ENCODE measurements at regions not wholly inside any gene's neighbourhood (a gene's known extent, or its start where the extent isn't known, plus 50 kb on each side); places are given as distances from the start of the nearest gene placed in this dataset.

DNA sequence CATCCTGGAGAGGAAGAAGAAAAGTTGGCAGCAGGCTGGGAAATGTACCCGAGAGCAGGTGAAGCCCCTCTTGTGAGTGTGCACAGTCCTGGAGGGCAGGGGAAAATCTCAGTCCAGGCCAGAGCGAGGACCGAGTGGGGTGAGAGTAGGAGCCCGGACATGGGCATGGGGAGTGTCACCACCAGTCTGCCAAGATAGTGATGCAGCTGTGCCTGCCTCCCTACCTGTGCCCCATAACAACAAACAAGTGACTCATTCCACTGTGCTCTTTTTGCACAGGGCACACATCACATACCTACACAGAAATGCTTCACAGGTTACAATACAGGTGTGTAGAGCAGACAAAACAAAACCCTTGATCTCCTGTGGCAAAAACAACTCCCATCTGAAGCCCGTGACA lies 205.9 kb upstream of the PELI2 start:
- Histone ChIP-seq H3K9ac (ENCODE audit: low read depth in 1 of 2, low read length in 2 of 2) (no peak overlapping the region), H3K4me1 (ENCODE audit: control insufficient read depth in 4 of 4, insufficient read depth in 4 of 4, low read length in 3 of 4) (no peaks in the 10 kb centered on the region), H3K27ac (ENCODE audit: low read depth in 1 of 2, low read length in 2 of 2) (no peak overlapping the region), H3K4me3 (ENCODE audit: low read depth in 1 of 3, low read length in 3 of 3) (no peak overlapping the region), H3K27me3 (ENCODE audit: control insufficient read depth in 4 of 4, insufficient read depth in 4 of 4, low read length in 3 of 4) (peaks cover 0 to 4% (median 1%) of the 10 kb centered on the region in 4 donors), H3K36me3 (ENCODE audit: control insufficient read depth in 4 of 4, insufficient read depth in 3 of 4, low read depth in 1 of 4, low read length in 3 of 4) (no peaks in the 10 kb centered on the region), H3K9me3 (ENCODE audit: control insufficient read depth in 4 of 4, low read length in 3 of 4) (no peaks in the 10 kb centered on the region)
- no peak for DNase-seq (ENCODE audit: low spot score)
- TF ChIP-seq JUND (IDR thresholded peaks at IDR 0.05): no peak
- TF ChIP-seq TAF1 (conservative IDR thresholded peaks at IDR 0.05): no peak
- TF ChIP-seq FOXA1 (IDR thresholded peaks at IDR 0.05): no peak
- TF ChIP-seq NR2F2 (IDR thresholded peaks at IDR 0.05): no peak
- TF ChIP-seq, protein P1, sequence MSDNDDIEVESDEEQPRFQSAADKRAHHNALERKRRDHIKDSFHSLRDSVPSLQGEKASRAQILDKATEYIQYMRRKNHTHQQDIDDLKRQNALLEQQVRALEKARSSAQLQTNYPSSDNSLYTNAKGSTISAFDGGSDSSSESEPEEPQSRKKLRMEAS (IDR thresholded peaks at IDR 0.05): no peak
- no peak for TF ChIP-seq SP1 (IDR thresholded peaks at IDR 0.05)
- no peak for TF ChIP-seq GABPA (IDR thresholded peaks at IDR 0.05 in 1 of 2, conservative IDR thresholded peaks at IDR 0.05 in 1 of 2)
- no peak for TF ChIP-seq RXRA (IDR thresholded peaks at IDR 0.05)
- TF ChIP-seq, protein P2, sequence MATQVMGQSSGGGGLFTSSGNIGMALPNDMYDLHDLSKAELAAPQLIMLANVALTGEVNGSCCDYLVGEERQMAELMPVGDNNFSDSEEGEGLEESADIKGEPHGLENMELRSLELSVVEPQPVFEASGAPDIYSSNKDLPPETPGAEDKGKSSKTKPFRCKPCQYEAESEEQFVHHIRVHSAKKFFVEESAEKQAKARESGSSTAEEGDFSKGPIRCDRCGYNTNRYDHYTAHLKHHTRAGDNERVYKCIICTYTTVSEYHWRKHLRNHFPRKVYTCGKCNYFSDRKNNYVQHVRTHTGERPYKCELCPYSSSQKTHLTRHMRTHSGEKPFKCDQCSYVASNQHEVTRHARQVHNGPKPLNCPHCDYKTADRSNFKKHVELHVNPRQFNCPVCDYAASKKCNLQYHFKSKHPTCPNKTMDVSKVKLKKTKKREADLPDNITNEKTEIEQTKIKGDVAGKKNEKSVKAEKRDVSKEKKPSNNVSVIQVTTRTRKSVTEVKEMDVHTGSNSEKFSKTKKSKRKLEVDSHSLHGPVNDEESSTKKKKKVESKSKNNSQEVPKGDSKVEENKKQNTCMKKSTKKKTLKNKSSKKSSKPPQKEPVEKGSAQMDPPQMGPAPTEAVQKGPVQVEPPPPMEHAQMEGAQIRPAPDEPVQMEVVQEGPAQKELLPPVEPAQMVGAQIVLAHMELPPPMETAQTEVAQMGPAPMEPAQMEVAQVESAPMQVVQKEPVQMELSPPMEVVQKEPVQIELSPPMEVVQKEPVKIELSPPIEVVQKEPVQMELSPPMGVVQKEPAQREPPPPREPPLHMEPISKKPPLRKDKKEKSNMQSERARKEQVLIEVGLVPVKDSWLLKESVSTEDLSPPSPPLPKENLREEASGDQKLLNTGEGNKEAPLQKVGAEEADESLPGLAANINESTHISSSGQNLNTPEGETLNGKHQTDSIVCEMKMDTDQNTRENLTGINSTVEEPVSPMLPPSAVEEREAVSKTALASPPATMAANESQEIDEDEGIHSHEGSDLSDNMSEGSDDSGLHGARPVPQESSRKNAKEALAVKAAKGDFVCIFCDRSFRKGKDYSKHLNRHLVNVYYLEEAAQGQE (IDR thresholded peaks at IDR 0.05): no peak
- TF ChIP-seq, protein P3, sequence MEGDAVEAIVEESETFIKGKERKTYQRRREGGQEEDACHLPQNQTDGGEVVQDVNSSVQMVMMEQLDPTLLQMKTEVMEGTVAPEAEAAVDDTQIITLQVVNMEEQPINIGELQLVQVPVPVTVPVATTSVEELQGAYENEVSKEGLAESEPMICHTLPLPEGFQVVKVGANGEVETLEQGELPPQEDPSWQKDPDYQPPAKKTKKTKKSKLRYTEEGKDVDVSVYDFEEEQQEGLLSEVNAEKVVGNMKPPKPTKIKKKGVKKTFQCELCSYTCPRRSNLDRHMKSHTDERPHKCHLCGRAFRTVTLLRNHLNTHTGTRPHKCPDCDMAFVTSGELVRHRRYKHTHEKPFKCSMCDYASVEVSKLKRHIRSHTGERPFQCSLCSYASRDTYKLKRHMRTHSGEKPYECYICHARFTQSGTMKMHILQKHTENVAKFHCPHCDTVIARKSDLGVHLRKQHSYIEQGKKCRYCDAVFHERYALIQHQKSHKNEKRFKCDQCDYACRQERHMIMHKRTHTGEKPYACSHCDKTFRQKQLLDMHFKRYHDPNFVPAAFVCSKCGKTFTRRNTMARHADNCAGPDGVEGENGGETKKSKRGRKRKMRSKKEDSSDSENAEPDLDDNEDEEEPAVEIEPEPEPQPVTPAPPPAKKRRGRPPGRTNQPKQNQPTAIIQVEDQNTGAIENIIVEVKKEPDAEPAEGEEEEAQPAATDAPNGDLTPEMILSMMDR (IDR thresholded peaks at IDR 0.05; ENCODE audit: low read depth, low read length, missing input control): no peak
- no peak for TF ChIP-seq HNF4A (conservative IDR thresholded peaks at IDR 0.05)
- TF ChIP-seq HNF4G (IDR thresholded peaks at IDR 0.05): no peak
- no peak for TF ChIP-seq FOXA2 (IDR thresholded peaks at IDR 0.05)
- TF ChIP-seq, protein P4, sequence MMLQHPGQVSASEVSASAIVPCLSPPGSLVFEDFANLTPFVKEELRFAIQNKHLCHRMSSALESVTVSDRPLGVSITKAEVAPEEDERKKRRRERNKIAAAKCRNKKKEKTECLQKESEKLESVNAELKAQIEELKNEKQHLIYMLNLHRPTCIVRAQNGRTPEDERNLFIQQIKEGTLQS (IDR thresholded peaks at IDR 0.05): no peak
- no peak for TF ChIP-seq RAD21 (IDR thresholded peaks at IDR 0.05)
- no peak for TF ChIP-seq YY1 (IDR thresholded peaks at IDR 0.05)
- TF ChIP-seq, protein P5, sequence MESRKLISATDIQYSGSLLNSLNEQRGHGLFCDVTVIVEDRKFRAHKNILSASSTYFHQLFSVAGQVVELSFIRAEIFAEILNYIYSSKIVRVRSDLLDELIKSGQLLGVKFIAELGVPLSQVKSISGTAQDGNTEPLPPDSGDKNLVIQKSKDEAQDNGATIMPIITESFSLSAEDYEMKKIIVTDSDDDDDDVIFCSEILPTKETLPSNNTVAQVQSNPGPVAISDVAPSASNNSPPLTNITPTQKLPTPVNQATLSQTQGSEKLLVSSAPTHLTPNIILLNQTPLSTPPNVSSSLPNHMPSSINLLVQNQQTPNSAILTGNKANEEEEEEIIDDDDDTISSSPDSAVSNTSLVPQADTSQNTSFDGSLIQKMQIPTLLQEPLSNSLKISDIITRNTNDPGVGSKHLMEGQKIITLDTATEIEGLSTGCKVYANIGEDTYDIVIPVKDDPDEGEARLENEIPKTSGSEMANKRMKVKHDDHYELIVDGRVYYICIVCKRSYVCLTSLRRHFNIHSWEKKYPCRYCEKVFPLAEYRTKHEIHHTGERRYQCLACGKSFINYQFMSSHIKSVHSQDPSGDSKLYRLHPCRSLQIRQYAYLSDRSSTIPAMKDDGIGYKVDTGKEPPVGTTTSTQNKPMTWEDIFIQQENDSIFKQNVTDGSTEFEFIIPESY (IDR thresholded peaks at IDR 0.05): no peak
- no peak for TF ChIP-seq EGR1 (IDR thresholded peaks at IDR 0.05; ENCODE audit: low read depth in 2 of 2)
- WGBS: 92% methylated on average over 5 of the region's 5 CpGs

All from liver (tissue), 8 donors.